GM18505 (cell line): ENCODE measurements at regions not wholly inside any gene's neighbourhood (a gene's known extent, or its start where the extent isn't known, plus 50 kb on each side); places are given as distances from the start of the nearest gene placed in this dataset.

ENCODE experiments used
- ATAC-seq: cut with Tn5 transposase; IDR thresholded peaks from one replicate; pipeline ENCODE4 v1.9.1; 2021; ENCODE audit not compliant: unreplicated experiment
- POLR2A ChIP-seq: IDR thresholded peaks from 4 replicates; pipeline ENCODE4 v1.6.1; 2011; ENCODE audit warnings: borderline replicate concordance; ENCODE audit not compliant: insufficient read depth, insufficient read length; ENCODE audit errors: extremely low read depth

GRCh38 chr6:105897131-105897530, 189.0 kb upstream of the PRDM1 start:
- no peak for TF ChIP-seq POLR2A
- no peak for ATAC-seq

GRCh38 chr6:105896821-105897095, 189.4 kb upstream of the PRDM1 start:
- TF ChIP-seq POLR2A: no peak
- ATAC-seq: no peak

- no peak for ATAC-seq
- TF ChIP-seq POLR2A: no peak
These were observed 189.9 kb upstream of the PRDM1 start for GRCh38 chr6:105896052-105896820.

GRCh38 chr6:105894556-105894955, 191.6 kb upstream of the PRDM1 start:
- no peak for TF ChIP-seq POLR2A

GRCh38 chr6:105893741-105894140, 192.4 kb upstream of the PRDM1 start:
- no peak for ATAC-seq
- no peak for TF ChIP-seq POLR2A

More at GRCh38 chr6:105894556-105894955, 191.6 kb upstream of the PRDM1 start:
- no peak for ATAC-seq

- TF ChIP-seq POLR2A: no peak
- ATAC-seq: peak; percentile 89
These were observed 193.4 kb upstream of the PRDM1 start for GRCh38 chr6:105892577-105893262.

- TF ChIP-seq POLR2A: no peak
- ATAC-seq: no peak
These were observed 195.5 kb upstream of the PRDM1 start for GRCh38 chr6:105890521-105891244.

- TF ChIP-seq POLR2A: no peak
- no peak for ATAC-seq
These were observed 196.2 kb upstream of the PRDM1 start for GRCh38 chr6:105889902-105890301.

GRCh38 chr6:105886814-105887544, 199.2 kb upstream of the PRDM1 start:
- ATAC-seq: no peak
- no peak for TF ChIP-seq POLR2A

- TF ChIP-seq POLR2A: no peak
- ATAC-seq: no peak
These were observed 199.9 kb upstream of the PRDM1 start for GRCh38 chr6:105886066-105886813.

GRCh38 chr6:105884426-105884825, 201.7 kb upstream of the PRDM1 start:
- TF ChIP-seq POLR2A: no peak
- ATAC-seq: no peak

GRCh38 chr6:105884011-105884410, 202.1 kb upstream of the PRDM1 start:
- TF ChIP-seq POLR2A: no peak
- no peak for ATAC-seq
